GM23248 (cell line): ENCODE measurements at regions not wholly inside any gene's neighbourhood (a gene's known extent, or its start where the extent isn't known, plus 50 kb on each side); places are given as distances from the start of the nearest gene placed in this dataset.

Experiments
- EZH2 ChIP-seq: fragments of 200-600 bp; sonication (generic); IDR thresholded peaks from 2 replicates; pipeline ENCODE4 v1.6.1; 2018; ENCODE audit warnings: antibody characterized with exemption, mild to moderate bottlenecking; ENCODE audit not compliant: insufficient read depth, poor library complexity, severe bottlenecking
- EZH2phosphoT487 ChIP-seq: fragments of 200-600 bp; sonication (generic); IDR thresholded peaks from 2 replicates; pipeline ENCODE4 v1.6.1; 2018; ENCODE audit warnings: antibody characterized with exemption, moderate library complexity, mild to moderate bottlenecking, low read depth; ENCODE audit not compliant: insufficient read depth

DNA sequence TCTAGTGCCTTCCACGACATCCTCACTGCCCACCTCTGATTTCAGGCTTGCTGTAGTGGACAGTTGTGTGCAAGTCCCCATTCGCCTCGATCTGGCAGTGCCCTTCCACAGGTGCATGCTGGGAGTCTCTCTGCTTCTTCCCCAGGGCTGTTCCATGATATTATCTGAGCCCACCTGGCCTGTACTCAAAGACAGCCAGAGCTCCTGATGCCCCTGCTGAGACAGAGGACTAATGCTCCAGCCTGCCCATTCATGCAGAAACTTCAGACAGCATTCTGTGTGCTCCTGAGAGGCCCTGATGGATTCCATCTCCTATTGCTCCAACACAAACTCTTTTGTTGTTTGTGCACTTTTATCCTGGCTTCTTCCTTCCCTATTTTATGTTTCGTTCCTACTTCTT is 164.8 kb upstream of the PRSS58 start:
- TF ChIP-seq EZH2, result no peak
- TF ChIP-seq EZH2phosphoT487, result no peak
